Mesothelial cell of epicardium (in vitro differentiated cells): ENCODE measurements at regions not wholly inside any gene's neighbourhood (a gene's known extent, or its start where the extent isn't known, plus 50 kb on each side); places are given as distances from the start of the nearest gene placed in this dataset.

Experiments
- DNase-seq, 2 experiments: peaks; one replicate each; pipeline ENCODE4 v3.0.0; 2021; ENCODE audit warnings: low spot score in 2 of 2; ENCODE audit not compliant: unreplicated experiment in 2 of 2
- H3K27ac Mint-ChIP-seq: 2 replicates; pipeline ENCODE4 v1.8.0; 2021; ENCODE audit warnings: mixed read lengths
- H3K27me3 Mint-ChIP-seq: 2 replicates; pipeline ENCODE4 v1.8.0; 2021; ENCODE audit warnings: low read depth, mixed read lengths
- H3K36me3 Mint-ChIP-seq: 2 replicates; pipeline ENCODE4 v1.8.0; 2021; ENCODE audit warnings: mixed read lengths
- H3K4me1 Mint-ChIP-seq: 2 replicates; pipeline ENCODE4 v1.8.0; 2021; ENCODE audit warnings: mixed read lengths
- H3K4me3 Mint-ChIP-seq: 2 replicates; pipeline ENCODE4 v1.8.0; 2021; ENCODE audit warnings: mild to moderate bottlenecking, moderate library complexity, mixed read lengths
- H3K9me3 Mint-ChIP-seq: 2 replicates; pipeline ENCODE4 v1.8.0; 2021; ENCODE audit warnings: mixed read lengths
- TF ChIP-seq, protein P1 (sequence below): fragments of 200-600 bp; sonication (generic); IDR thresholded peaks from one replicate; pipeline ENCODE4 v1.5.0; 2021; ENCODE audit warnings: antibody characterized with exemption; ENCODE audit not compliant: unreplicated experiment

DNA sequence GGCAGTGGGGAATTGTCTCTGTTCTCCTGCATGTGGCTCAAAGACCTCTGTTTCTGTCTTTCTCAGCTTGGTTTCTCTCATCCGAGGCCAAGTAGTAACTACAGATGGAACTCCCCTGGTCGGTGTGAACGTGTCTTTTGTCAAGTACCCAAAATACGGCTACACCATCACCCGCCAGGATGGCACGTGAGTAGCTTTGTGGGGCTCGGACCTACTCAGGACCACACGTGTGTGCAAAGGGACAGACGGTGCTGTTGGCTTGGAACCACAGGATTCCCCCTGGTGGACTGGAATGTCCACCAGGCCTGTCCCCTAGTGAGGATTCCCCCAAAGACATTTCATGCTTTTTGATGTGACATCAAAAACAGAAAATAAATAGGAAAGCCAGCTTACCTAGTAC, 96.3 kb upstream of the WWC1 start:
- no peaks in the 10 kb centered on the region for H3K9me3 Mint-ChIP-seq
- H3K27ac Mint-ChIP-seq: no peak overlapping the region
- peaks cover 16% of the 10 kb centered on the region for H3K4me1 Mint-ChIP-seq
- H3K27me3 Mint-ChIP-seq: no peaks in the 10 kb centered on the region
- H3K36me3 Mint-ChIP-seq: no peaks in the 10 kb centered on the region
- TF ChIP-seq, protein P1, sequence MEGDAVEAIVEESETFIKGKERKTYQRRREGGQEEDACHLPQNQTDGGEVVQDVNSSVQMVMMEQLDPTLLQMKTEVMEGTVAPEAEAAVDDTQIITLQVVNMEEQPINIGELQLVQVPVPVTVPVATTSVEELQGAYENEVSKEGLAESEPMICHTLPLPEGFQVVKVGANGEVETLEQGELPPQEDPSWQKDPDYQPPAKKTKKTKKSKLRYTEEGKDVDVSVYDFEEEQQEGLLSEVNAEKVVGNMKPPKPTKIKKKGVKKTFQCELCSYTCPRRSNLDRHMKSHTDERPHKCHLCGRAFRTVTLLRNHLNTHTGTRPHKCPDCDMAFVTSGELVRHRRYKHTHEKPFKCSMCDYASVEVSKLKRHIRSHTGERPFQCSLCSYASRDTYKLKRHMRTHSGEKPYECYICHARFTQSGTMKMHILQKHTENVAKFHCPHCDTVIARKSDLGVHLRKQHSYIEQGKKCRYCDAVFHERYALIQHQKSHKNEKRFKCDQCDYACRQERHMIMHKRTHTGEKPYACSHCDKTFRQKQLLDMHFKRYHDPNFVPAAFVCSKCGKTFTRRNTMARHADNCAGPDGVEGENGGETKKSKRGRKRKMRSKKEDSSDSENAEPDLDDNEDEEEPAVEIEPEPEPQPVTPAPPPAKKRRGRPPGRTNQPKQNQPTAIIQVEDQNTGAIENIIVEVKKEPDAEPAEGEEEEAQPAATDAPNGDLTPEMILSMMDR: no peak
- DNase-seq: no peak
- no peak overlapping the region for H3K4me3 Mint-ChIP-seq

DNA sequence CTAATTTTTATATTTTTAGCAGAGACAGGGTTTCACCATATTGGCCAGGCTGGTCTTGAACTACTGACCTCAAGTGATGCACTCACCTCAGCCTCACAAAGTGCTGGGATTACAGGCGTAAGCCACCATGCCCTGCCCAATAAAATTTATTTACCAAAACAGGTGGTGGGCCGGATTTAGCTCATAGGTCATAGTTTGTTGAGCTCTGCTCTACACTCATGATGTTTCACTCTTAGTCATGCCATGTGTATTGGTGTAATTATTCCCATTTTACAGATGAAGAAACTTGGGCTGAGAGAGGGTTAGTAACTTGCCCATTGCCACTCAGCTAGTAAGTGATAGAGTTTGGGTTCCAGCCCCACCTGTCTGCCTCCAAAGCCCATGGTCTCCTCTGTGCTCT, 93.1 kb upstream of the WWC1 start:
- no peak overlapping the region for H3K4me3 Mint-ChIP-seq
- no peaks in the 10 kb centered on the region for H3K27me3 Mint-ChIP-seq
- TF ChIP-seq, protein P1: no peak
- H3K27ac Mint-ChIP-seq: no peak overlapping the region
- peaks cover 2% of the 10 kb centered on the region for H3K36me3 Mint-ChIP-seq
- peaks cover 5% of the 10 kb centered on the region for H3K4me1 Mint-ChIP-seq
- H3K9me3 Mint-ChIP-seq: no peaks in the 10 kb centered on the region
- no peak for DNase-seq

DNA sequence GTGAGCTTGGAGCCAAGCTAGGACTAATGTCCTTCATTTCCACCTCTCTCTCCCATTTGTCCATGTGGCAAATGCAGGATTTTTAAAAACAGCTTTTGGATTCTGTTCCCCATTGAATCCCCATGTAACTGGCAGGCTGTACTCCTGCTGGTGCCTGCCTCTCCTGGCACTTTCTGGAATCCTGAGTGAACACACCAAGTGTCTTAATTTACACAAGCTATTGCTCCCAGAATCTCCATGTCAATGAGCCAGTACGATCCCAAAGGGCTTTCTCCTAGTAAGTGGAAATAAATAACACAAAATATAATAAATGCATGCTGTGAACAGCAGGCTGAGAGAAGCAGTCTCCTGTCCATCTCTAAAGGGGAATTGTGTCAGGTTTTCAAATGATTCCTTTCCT, 88.4 kb upstream of the WWC1 start:
- no peak for DNase-seq
- no peaks in the 10 kb centered on the region for H3K4me1 Mint-ChIP-seq
- no peaks in the 10 kb centered on the region for H3K9me3 Mint-ChIP-seq
- H3K4me3 Mint-ChIP-seq: no peak overlapping the region
- H3K27me3 Mint-ChIP-seq: no peaks in the 10 kb centered on the region
- peaks cover 7% of the 10 kb centered on the region for H3K36me3 Mint-ChIP-seq
- H3K27ac Mint-ChIP-seq: no peak overlapping the region
- TF ChIP-seq, protein P1: no peak

DNA sequence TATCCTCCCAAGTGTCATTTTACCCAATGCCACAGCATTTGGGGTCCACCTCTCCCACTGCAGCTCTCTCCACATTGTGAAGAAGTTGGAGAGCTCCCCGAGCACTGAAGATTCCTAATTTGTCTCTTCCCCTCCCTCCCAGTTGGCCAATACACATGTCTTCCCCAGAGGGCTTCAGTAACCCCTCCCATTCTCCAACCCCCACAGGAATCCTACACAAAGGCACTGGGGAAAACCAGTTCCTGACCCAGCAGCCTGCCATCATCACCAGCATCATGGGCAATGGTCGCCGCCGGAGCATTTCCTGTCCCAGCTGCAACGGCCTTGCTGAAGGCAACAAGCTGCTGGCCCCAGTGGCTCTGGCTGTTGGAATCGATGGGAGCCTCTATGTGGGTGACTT, 87.3 kb upstream of the WWC1 start:
- DNase-seq: no peak
- H3K27me3 Mint-ChIP-seq: no peaks in the 10 kb centered on the region
- H3K9me3 Mint-ChIP-seq: no peaks in the 10 kb centered on the region
- H3K27ac Mint-ChIP-seq: no peak overlapping the region
- TF ChIP-seq, protein P1: no peak
- peaks cover 7% of the 10 kb centered on the region for H3K36me3 Mint-ChIP-seq
- H3K4me3 Mint-ChIP-seq: no peak overlapping the region
- H3K4me1 Mint-ChIP-seq: no peaks in the 10 kb centered on the region

DNA sequence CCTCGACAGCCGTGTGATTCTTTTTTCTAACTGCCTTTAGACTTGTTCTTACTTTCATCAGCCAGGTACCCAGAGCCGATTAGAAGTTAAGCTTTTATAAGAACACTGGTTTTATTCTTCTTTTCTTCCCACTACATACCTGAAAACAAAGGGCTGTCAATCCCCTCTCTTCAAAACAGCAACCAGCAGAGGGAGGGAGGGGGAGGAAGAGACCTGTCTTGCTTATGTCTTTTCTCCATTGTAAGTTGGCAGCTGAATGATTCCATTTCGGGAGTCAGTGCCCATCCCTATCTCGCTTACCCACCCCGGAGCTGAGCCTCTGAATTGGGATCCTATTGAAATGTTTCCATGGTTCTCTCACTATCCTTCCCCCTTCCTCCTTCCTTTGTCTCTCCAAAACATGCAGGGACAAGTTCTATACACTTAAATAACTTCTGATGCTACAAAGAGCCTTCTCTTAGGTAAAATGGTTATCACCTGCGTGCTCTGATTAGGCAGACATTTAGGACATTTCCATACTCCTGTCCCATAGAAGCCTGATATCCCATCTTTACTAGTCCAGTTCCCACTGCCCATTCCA, 83.9 kb upstream of the WWC1 start:
- Mint-ChIP-seq H3K36me3 (peaks cover 5% of the 10 kb centered on the region), H3K4me3 (no peak overlapping the region), H3K27ac (no peak overlapping the region), H3K27me3 (no peaks in the 10 kb centered on the region), H3K4me1 (no peaks in the 10 kb centered on the region), H3K9me3 (no peaks in the 10 kb centered on the region)
- TF ChIP-seq, protein P1: no peak
- no peak for DNase-seq
